Neural cell (in vitro differentiated cells): ENCODE measurements at regions not wholly inside any gene's neighbourhood (a gene's known extent, or its start where the extent isn't known, plus 50 kb on each side); places are given as distances from the start of the nearest gene placed in this dataset.

Experiments
- H2AFZ ChIP-seq: fragments of 200-600, 300-800 bp; sonication (generic), shearing (Covaris generic); 2 replicates; pipeline ENCODE4 v1.6.0; 2014; ENCODE audit warnings: low read depth, mild to moderate bottlenecking, antibody characterized with exemption, low read length, moderate library complexity
- H3F3A ChIP-seq: fragments of 200-600 bp; shearing (Covaris generic); 2 replicates; pipeline ENCODE4 v1.6.1; 2016; ENCODE audit warnings: mild to moderate bottlenecking, moderate library complexity, mixed read lengths, antibody characterized with exemption, low read length; ENCODE audit not compliant: insufficient read depth, poor library complexity, severe bottlenecking
- H3K27ac ChIP-seq: fragments of 200-600, 300-800 bp; sonication (generic), shearing (Covaris generic); 2 replicates; pipeline ENCODE4 v1.5.1; 2014; ENCODE audit warnings: mild to moderate bottlenecking, low read length, moderate library complexity
- H3K27me3 ChIP-seq: fragments of 300-800, 200-600 bp; sonication (generic), shearing (Covaris generic); 2 replicates; pipeline ENCODE4 v1.6.0; 2014; ENCODE audit warnings: mild to moderate bottlenecking, low read depth, low read length, moderate library complexity; ENCODE audit not compliant: insufficient read depth
- H3K36me3 ChIP-seq: fragments of 300-800, 200-600 bp; sonication (generic), shearing (Covaris generic); 2 replicates; pipeline ENCODE4 v1.5.1; 2014; ENCODE audit warnings: mild to moderate bottlenecking, antibody characterized with exemption, low read length, moderate library complexity; ENCODE audit not compliant: insufficient read depth
- H3K4me2 ChIP-seq: fragments of 300-800, 200-600 bp; sonication (generic), shearing (Covaris generic); 2 replicates; pipeline ENCODE4 v1.6.0; 2014; ENCODE audit warnings: mild to moderate bottlenecking, low read length
- H3K4me3 ChIP-seq: fragments of 300-800, 200-600 bp; sonication (generic), shearing (Covaris generic); 2 replicates; pipeline ENCODE4 v1.5.1; 2014; ENCODE audit warnings: mild to moderate bottlenecking, low read length, moderate library complexity
- H3K79me2 ChIP-seq: fragments of 200-600 bp; shearing (Covaris generic); replicated peaks from 2 replicates; pipeline ENCODE4 v1.6.0; 2014; ENCODE audit warnings: mild to moderate bottlenecking, low read length, moderate library complexity; ENCODE audit not compliant: insufficient read depth
- H3K9ac ChIP-seq: fragments of 300-800, 200-600 bp; sonication (generic), shearing (Covaris generic); 2 replicates; pipeline ENCODE4 v1.6.1; 2016; ENCODE audit warnings: mild to moderate bottlenecking, low read length, mixed read lengths
- H3K9me2 ChIP-seq: fragments of 200-600 bp; shearing (Covaris generic); 2 replicates; pipeline ENCODE4 v1.6.1; 2016; ENCODE audit warnings: mild to moderate bottlenecking, low read length, mixed read lengths; ENCODE audit not compliant: insufficient read depth
- H3K9me3 ChIP-seq: fragments of 200-600, 300-800 bp; sonication (generic), shearing (Covaris generic); 2 replicates; pipeline ENCODE4 v1.6.1; 2016; ENCODE audit warnings: mild to moderate bottlenecking, mixed run types, low read length, moderate library complexity, mixed read lengths
- H4K20me1 ChIP-seq: fragments of 200-600 bp; shearing (Covaris generic); 2 replicates; pipeline ENCODE4 v1.6.1; 2016; ENCODE audit warnings: mild to moderate bottlenecking, mixed run types; ENCODE audit not compliant: insufficient read depth
- CTCF ChIP-seq: fragments of 450-650 bp; IDR thresholded peaks from 2 replicates; pipeline ENCODE4 v1.5.1; 2014; ENCODE audit warnings: antibody characterized with exemption, mild to moderate bottlenecking, moderate library complexity; ENCODE audit not compliant: poor library complexity, severe bottlenecking
- EP300 ChIP-seq: fragments of 450-650 bp; conservative IDR thresholded peaks from 2 replicates; pipeline ENCODE4 v1.6.1; 2014; ENCODE audit warnings: antibody characterized with exemption, mild to moderate bottlenecking, moderate library complexity; ENCODE audit not compliant: poor library complexity, severe bottlenecking
- EZH2 ChIP-seq: fragments of 200-600, 300-800 bp; shearing (Covaris generic), sonication (generic); IDR thresholded peaks from 2 replicates; pipeline ENCODE4 v1.6.1; 2014; ENCODE audit warnings: antibody characterized with exemption, low read length, borderline replicate concordance, mild to moderate bottlenecking; ENCODE audit not compliant: insufficient read depth, poor library complexity, severe bottlenecking
- MXI1 ChIP-seq: fragments of 450-650 bp; conservative IDR thresholded peaks from 2 replicates; pipeline ENCODE4 v1.6.1; 2014; ENCODE audit warnings: antibody characterized with exemption, mild to moderate bottlenecking; ENCODE audit not compliant: poor library complexity, severe bottlenecking
- POLR2AphosphoS5 ChIP-seq: IDR thresholded peaks from 2 replicates; pipeline ENCODE4 v1.6.1; 2012
- RAD21 ChIP-seq: fragments of 450-650 bp; conservative IDR thresholded peaks from 2 replicates; pipeline ENCODE4 v1.6.1; 2014; ENCODE audit warnings: antibody characterized with exemption, mild to moderate bottlenecking, moderate library complexity
- REST ChIP-seq: IDR thresholded peaks from 2 replicates; pipeline ENCODE4 v1.6.1; 2012; ENCODE audit warnings: borderline replicate concordance
- SMC3 ChIP-seq: fragments of 450-650 bp; conservative IDR thresholded peaks from 2 replicates; pipeline ENCODE4 v1.6.1; 2014; ENCODE audit warnings: antibody characterized with exemption, mild to moderate bottlenecking, moderate library complexity; ENCODE audit not compliant: poor library complexity
- TAF1 ChIP-seq: IDR thresholded peaks from 2 replicates; pipeline ENCODE4 v1.6.1; 2012; ENCODE audit warnings: low read depth

GRCh38 chr2:10980886-10981425 lies 69.2 kb downstream of the KCNF1 start:
- no peaks in the 10 kb centered on the region for H3F3A ChIP-seq
- no peaks in the 10 kb centered on the region for H3K27me3 ChIP-seq
- no peak overlapping the region for H3K27ac ChIP-seq
- H3K9me3 ChIP-seq = no peaks in the 10 kb centered on the region
- no peaks in the 10 kb centered on the region for H3K36me3 ChIP-seq
- no peak overlapping the region for H3K9ac ChIP-seq
- H2AFZ ChIP-seq = no peak overlapping the region
- TF ChIP-seq EZH2 (no peak), CTCF (no peak), REST (no peak), TAF1 (no peak), RAD21 (no peak), POLR2AphosphoS5 (no peak), EP300 (no peak), MXI1 (no peak), SMC3 (no peak)
- no peaks in the 10 kb centered on the region for H3K79me2 ChIP-seq
- no peak overlapping the region for H3K4me2 ChIP-seq
- H3K9me2 ChIP-seq = no peaks in the 10 kb centered on the region
- no peak overlapping the region for H3K4me3 ChIP-seq
- H4K20me1 ChIP-seq = no peaks in the 10 kb centered on the region

- TF ChIP-seq SMC3 (no peak), CTCF (no peak), EP300 (no peak), POLR2AphosphoS5 (no peak), EZH2 (no peak), RAD21 (no peak), REST (no peak), MXI1 (no peak), TAF1 (no peak)
- no peaks in the 10 kb centered on the region for H3K36me3 ChIP-seq
- no peaks in the 10 kb centered on the region for H4K20me1 ChIP-seq
- no peak overlapping the region for H2AFZ ChIP-seq
- H3K79me2 ChIP-seq = no peaks in the 10 kb centered on the region
- no peak overlapping the region for H3K27ac ChIP-seq
- no peak overlapping the region for H3K4me3 ChIP-seq
- no peaks in the 10 kb centered on the region for H3K27me3 ChIP-seq
- no peaks in the 10 kb centered on the region for H3K9me3 ChIP-seq
- no peaks in the 10 kb centered on the region for H3K9me2 ChIP-seq
- no peak overlapping the region for H3K4me2 ChIP-seq
- H3K9ac ChIP-seq = no peak overlapping the region
- H3F3A ChIP-seq = no peaks in the 10 kb centered on the region
Measured at GRCh38 chr2:10981451-10981850, 69.7 kb downstream of the KCNF1 start.
